Endothelial cell of umbilical vein (primary cell): ENCODE measurements at regions not wholly inside any gene's neighbourhood (a gene's known extent, or its start where the extent isn't known, plus 50 kb on each side); places are given as distances from the start of the nearest gene placed in this dataset.

Source experiments
- BruUV-seq: library from RNA; stranded (reverse); fragments of 400-500 nt; replicated peaks from 2 replicates; lab custom pipeline; 2021; lab: Mats Ljungman, UMichigan
- CTCF ChIA-PET: fragments of 300-600, 350-600 bp; sonication (Branson Sonifier 250); formaldehyde crosslinking; loops from one replicate; lab custom pipeline; 2021; ENCODE audit warnings: antibody characterized with exemption, inconsistent platforms; lab: Charles Lee
- POLR2A ChIA-PET: fragments of 300-600, 350-600 bp; sonication (Branson Sonifier 250); formaldehyde crosslinking; loops from one replicate; lab custom pipeline; 2021; ENCODE audit warnings: antibody characterized with exemption, inconsistent platforms; lab: Charles Lee
- DNase-seq: peaks from one replicate; pipeline ENCODE4 v3.0.0-alpha.2; 2011; ENCODE audit warnings: low read depth, low spot score
- FAIRE-seq: peaks from 2 replicates; lab custom pipeline; 2011; peaks lifted over from hg19 to GRCh38; lab: Jason Lieb, UNC
- H2AFZ ChIP-seq: 2 replicates; pipeline ENCODE4 v1.6.0; 2012; ENCODE audit warnings: low read depth, low read length, control low read depth, inconsistent platforms
- H3K27ac ChIP-seq: 2 replicates; pipeline ENCODE4 v1.5.1; 2011; ENCODE audit warnings: low read depth, mild to moderate bottlenecking, control low read depth, low read length, moderate library complexity; ENCODE audit not compliant: insufficient read depth
- H3K27me3 ChIP-seq, 2 experiments: 2 replicates each; pipeline versions ENCODE4 v1.6.0 to v1.6.1; 2011; ENCODE audit warnings: low read length in 2 of 2, mixed read lengths in 1 of 2; ENCODE audit not compliant: control insufficient read depth in 2 of 2, insufficient read depth in 2 of 2
- H3K36me3 ChIP-seq, 2 experiments: 2 replicates in 1 of 2; 3 replicates in 1 of 2; pipeline ENCODE4 v1.5.1; 2011; ENCODE audit warnings: low read length in 2 of 2, mild to moderate bottlenecking in 1 of 2, moderate library complexity in 1 of 2; ENCODE audit not compliant: control insufficient read depth in 2 of 2, insufficient read depth in 2 of 2; ENCODE audit errors: extremely low read depth in 1 of 2
- H3K4me1 ChIP-seq: 3 replicates; pipeline ENCODE4 v1.5.1; 2011; ENCODE audit warnings: mild to moderate bottlenecking, low read length; ENCODE audit not compliant: control insufficient read depth, insufficient read depth; ENCODE audit errors: extremely low read depth
- H3K4me2 ChIP-seq: 2 replicates; pipeline ENCODE4 v1.6.1; 2011; ENCODE audit warnings: low read length, control low read depth, mixed read lengths; ENCODE audit not compliant: insufficient read depth
- H3K4me3 ChIP-seq, 3 experiments: fragments of 200-600 bp in 1 of 3; sonication (generic), shearing (Covaris generic) in 1 of 3; replicated peaks in 1 of 3; 2 replicates each; pipeline ENCODE4 v1.5.1; 2011 to 2016; ENCODE audit warnings: control low read depth in 3 of 3, low read length in 3 of 3, mild to moderate bottlenecking in 2 of 3, inconsistent platforms in 1 of 3, low read depth in 1 of 3, moderate library complexity in 1 of 3; ENCODE audit not compliant: insufficient read depth in 1 of 3
- H3K79me2 ChIP-seq: 2 replicates; pipeline ENCODE4 v1.6.0; 2012; ENCODE audit warnings: low read length, inconsistent platforms; ENCODE audit not compliant: control insufficient read depth, insufficient read depth
- H3K9ac ChIP-seq: replicated peaks from 2 replicates; pipeline ENCODE3; 2011; ENCODE audit warnings: low read length, control low read depth; ENCODE audit not compliant: insufficient read depth; ENCODE audit errors: extremely low read depth
- H3K9me1 ChIP-seq: replicated peaks from 3 replicates; pipeline ENCODE4 v1.6.0; 2011; ENCODE audit warnings: mild to moderate bottlenecking, low read length; ENCODE audit not compliant: control insufficient read depth, insufficient read depth; ENCODE audit errors: extremely low read depth
- H3K9me3 ChIP-seq: replicated peaks from 2 replicates; pipeline ENCODE4 v1.5.1; 2012; ENCODE audit warnings: low read length, inconsistent platforms; ENCODE audit not compliant: control insufficient read depth, insufficient read depth
- H4K20me1 ChIP-seq: replicated peaks from 2 replicates; pipeline ENCODE3; 2011; ENCODE audit warnings: mild to moderate bottlenecking, low read length; ENCODE audit not compliant: control insufficient read depth, insufficient read depth; ENCODE audit errors: extremely low read depth
- FOS ChIP-seq: IDR thresholded peaks from 2 replicates; pipeline ENCODE4 v1.6.1; 2011; ENCODE audit warnings: mild to moderate bottlenecking, low read length, moderate library complexity, borderline replicate concordance; ENCODE audit not compliant: insufficient read depth
- GATA2 ChIP-seq: IDR thresholded peaks from 2 replicates; pipeline ENCODE4 v1.7.0; 2011; ENCODE audit warnings: low read depth, mild to moderate bottlenecking, moderate library complexity, mixed read lengths, low read length; ENCODE audit not compliant: insufficient read length, insufficient read depth
- POLR2A ChIP-seq: IDR thresholded peaks from 2 replicates; pipeline ENCODE4 v1.6.1; 2012; ENCODE audit warnings: low read depth, mild to moderate bottlenecking, control low read depth, low read length
- dilution Hi-C: fragments of 300-500 bp; cut with MboI; formaldehyde crosslinking; loops from one replicate; pipeline ENCODE4 v1.15.0; 2019; ENCODE audit warnings: low sequenced_read_pairs; ENCODE audit not compliant: extremely low pct_ligation_motif_present
- intact Hi-C: fragments of 100-400 bp; cut with micrococcal nuclease; formaldehyde crosslinking; loops from one replicate; pipeline ENCODE4 v1.10.0; 2022

- Histone ChIP-seq H3K4me3 (no peak overlapping the region), H3K4me1 (no peaks in the 10 kb centered on the region), H4K20me1 (no peaks in the 10 kb centered on the region), H3K36me3 (no peaks in the 10 kb centered on the region), H3K9me3 (no peaks in the 10 kb centered on the region), H3K27ac (no peak overlapping the region), H3K79me2 (no peaks in the 10 kb centered on the region), H2AFZ (no peak overlapping the region), H3K9me1 (no peaks in the 10 kb centered on the region), H3K27me3 (peaks cover 4 to 6% of the 10 kb centered on the region in 2 experiments), H3K4me2 (no peak overlapping the region), H3K9ac (no peak overlapping the region)
- ChIA-PET POLR2A (no interaction called here), CTCF (interaction anchor here (0.9 to 1.5 kb wide), 2 partner anchors 11 to 64 kb away, joined by 3 to 5 read pairs; no protein-coding TSS in a partner anchor)
- no TSS peak for BruUV-seq
- dilution Hi-C loops, result no loop called here
- TF ChIP-seq FOS (no peak), POLR2A (no peak), GATA2 (no peak)
- DNase-seq, result no peak
- no peak for FAIRE-seq
- intact Hi-C loops, result no loop called here
Measured at GRCh38 chr6:8155259-8156012, 53.1 kb upstream of the EEF1E1 start.
